GM23338 (cell line): ENCODE measurements at regions not wholly inside any gene's neighbourhood (a gene's known extent, or its start where the extent isn't known, plus 50 kb on each side); places are given as distances from the start of the nearest gene placed in this dataset.

Experiments
- JUNB ChIP-seq: IDR thresholded peaks from one replicate; pipeline ENCODE4 v1.6.1; 2016; ENCODE audit warnings: antibody characterized with exemption; ENCODE audit not compliant: unreplicated experiment
- TF ChIP-seq, protein P1 (sequence below), 2 experiments: fragments of 200-600 bp in 1 of 2; sonication (generic) in 1 of 2; conservative IDR thresholded peaks; 2 replicates each; pipeline versions ENCODE4 v1.5.1 to v1.6.1; 2016 to 2017; ENCODE audit warnings: antibody characterized with exemption in 2 of 2, low read depth in 2 of 2, mild to moderate bottlenecking in 2 of 2, moderate library complexity in 1 of 2
- TF ChIP-seq, protein P2 (sequence below): IDR thresholded peaks from one replicate; pipeline ENCODE4 v1.6.1; 2018; ENCODE audit warnings: antibody characterized with exemption; ENCODE audit not compliant: unreplicated experiment

DNA sequence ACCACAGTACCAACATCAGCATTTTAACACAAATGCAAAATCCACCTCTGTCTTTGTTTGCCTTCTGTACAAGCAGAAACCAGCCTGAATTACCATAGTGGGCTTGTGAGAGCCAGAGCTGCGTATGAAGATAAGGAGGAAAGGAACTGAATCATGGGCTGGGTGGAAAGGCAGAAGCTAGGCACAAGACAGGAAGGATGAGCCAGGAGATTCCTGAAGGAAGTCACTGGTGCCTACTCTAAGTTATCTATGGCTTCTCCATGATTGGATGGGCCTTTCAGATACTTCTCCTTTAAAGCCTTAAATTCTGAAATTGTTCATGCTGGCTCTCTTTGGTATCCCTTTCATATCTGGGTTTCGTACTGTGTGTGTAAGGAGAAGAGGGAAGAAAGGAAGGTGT, 140.6 kb downstream of the LCA5 start:
- TF ChIP-seq, protein P1, sequence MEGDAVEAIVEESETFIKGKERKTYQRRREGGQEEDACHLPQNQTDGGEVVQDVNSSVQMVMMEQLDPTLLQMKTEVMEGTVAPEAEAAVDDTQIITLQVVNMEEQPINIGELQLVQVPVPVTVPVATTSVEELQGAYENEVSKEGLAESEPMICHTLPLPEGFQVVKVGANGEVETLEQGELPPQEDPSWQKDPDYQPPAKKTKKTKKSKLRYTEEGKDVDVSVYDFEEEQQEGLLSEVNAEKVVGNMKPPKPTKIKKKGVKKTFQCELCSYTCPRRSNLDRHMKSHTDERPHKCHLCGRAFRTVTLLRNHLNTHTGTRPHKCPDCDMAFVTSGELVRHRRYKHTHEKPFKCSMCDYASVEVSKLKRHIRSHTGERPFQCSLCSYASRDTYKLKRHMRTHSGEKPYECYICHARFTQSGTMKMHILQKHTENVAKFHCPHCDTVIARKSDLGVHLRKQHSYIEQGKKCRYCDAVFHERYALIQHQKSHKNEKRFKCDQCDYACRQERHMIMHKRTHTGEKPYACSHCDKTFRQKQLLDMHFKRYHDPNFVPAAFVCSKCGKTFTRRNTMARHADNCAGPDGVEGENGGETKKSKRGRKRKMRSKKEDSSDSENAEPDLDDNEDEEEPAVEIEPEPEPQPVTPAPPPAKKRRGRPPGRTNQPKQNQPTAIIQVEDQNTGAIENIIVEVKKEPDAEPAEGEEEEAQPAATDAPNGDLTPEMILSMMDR (conservative IDR thresholded peaks at IDR 0.05; ENCODE audit: low read depth in 2 of 2) = no peak
- TF ChIP-seq JUNB = no peak
- TF ChIP-seq, protein P2, sequence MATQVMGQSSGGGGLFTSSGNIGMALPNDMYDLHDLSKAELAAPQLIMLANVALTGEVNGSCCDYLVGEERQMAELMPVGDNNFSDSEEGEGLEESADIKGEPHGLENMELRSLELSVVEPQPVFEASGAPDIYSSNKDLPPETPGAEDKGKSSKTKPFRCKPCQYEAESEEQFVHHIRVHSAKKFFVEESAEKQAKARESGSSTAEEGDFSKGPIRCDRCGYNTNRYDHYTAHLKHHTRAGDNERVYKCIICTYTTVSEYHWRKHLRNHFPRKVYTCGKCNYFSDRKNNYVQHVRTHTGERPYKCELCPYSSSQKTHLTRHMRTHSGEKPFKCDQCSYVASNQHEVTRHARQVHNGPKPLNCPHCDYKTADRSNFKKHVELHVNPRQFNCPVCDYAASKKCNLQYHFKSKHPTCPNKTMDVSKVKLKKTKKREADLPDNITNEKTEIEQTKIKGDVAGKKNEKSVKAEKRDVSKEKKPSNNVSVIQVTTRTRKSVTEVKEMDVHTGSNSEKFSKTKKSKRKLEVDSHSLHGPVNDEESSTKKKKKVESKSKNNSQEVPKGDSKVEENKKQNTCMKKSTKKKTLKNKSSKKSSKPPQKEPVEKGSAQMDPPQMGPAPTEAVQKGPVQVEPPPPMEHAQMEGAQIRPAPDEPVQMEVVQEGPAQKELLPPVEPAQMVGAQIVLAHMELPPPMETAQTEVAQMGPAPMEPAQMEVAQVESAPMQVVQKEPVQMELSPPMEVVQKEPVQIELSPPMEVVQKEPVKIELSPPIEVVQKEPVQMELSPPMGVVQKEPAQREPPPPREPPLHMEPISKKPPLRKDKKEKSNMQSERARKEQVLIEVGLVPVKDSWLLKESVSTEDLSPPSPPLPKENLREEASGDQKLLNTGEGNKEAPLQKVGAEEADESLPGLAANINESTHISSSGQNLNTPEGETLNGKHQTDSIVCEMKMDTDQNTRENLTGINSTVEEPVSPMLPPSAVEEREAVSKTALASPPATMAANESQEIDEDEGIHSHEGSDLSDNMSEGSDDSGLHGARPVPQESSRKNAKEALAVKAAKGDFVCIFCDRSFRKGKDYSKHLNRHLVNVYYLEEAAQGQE = no peak
